ENCODE measurements at regions not wholly inside any gene's neighbourhood (a gene's known extent, or its start where the extent isn't known, plus 50 kb on each side); places are given as distances from the start of the nearest gene placed in this dataset.

DNA sequence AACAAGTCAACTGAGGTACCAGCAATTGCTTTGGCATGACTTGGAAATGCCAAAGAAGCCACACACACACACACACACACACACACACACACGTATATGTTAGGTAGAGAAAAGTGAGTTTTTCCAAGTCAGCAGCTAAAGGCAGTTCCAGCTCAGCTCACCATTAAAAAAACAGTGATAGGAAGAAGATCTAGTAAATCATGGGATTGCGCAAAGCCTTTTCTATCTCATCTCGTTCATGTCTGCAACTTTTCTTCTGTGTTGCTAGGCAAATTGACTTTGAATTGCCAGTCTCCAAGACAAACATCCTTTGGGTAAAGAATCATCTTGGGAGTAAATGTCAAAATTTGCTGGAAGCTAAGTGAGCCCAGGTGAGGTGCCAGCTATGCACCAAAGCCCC, 500.1 kb downstream of the ENC1 start:
- Histone ChIP-seq H2AFZ (ENCODE audit: control insufficient read depth, low read depth, low read length) (no peak overlapping the region), H3K4me3 (no peak overlapping the region), H3K27me3 (replicated peaks in 1 of 2; ENCODE audit: control insufficient read depth in 2 of 2, insufficient read depth in 2 of 2, low read length in 1 of 2) (peaks cover 0 to 2% of the 10 kb centered on the region in 2 experiments; a peak in 2 of 4 replicates), H3K4me1 (ENCODE audit: control insufficient read depth, insufficient read depth, low read length) (no peaks in the 10 kb centered on the region), H3K4me2 (ENCODE audit: control insufficient read depth, insufficient read depth) (no peak overlapping the region), H4K20me1 (ENCODE audit: control insufficient read depth, insufficient read depth) (no peaks in the 10 kb centered on the region), H3K79me2 (ENCODE audit: control insufficient read depth, insufficient read depth, low read length) (no peaks in the 10 kb centered on the region), H3K9me3 (replicated peaks; ENCODE audit: control insufficient read depth, insufficient read depth, low read length) (no peaks in the 10 kb centered on the region), H3K27ac (ENCODE audit: control insufficient read depth, insufficient read depth) (no peak overlapping the region), H3K9ac (ENCODE audit: control insufficient read depth, insufficient read depth, low read length) (no peak overlapping the region), H3K36me3 (ENCODE audit: control insufficient read depth in 2 of 2, insufficient read depth in 2 of 2, low read length in 1 of 2) (no peaks in the 10 kb centered on the region)
- 46% methylated on average over 3 of the region's 3 CpGs for WGBS (ENCODE audit: insufficient coverage, insufficient replicate concordance, low lambda C conversion rate, missing lambda C conversion rate)
- FAIRE-seq (no peak), ATAC-seq (no peak), DNase-seq (ENCODE audit: low read depth, low spot score) (no peak)
- no TSS peak for BruUV-seq (replicated peaks)
- RAD21 ChIA-PET (ENCODE audit: unreplicated experiment), result no interaction called here
- in situ Hi-C loops (cut with MboI) (no loop called here), intact Hi-C loops (cut with micrococcal nuclease; ENCODE audit: unreplicated experiment) (no loop called here)
- CTCF ChIA-PET, result no interaction called here
- POLR2A ChIA-PET, result no interaction called here
- SMC1A ChIA-PET (ENCODE audit: uncharacterized antibody, unreplicated experiment), result no interaction called here
- TF ChIP-seq MEF2A (IDR thresholded peaks at IDR 0.05; ENCODE audit: insufficient read depth, low read depth, low read length) (no peak), RCOR1 (conservative IDR thresholded peaks at IDR 0.05; ENCODE audit: low read depth, low read length) (no peak), MXI1 (IDR thresholded peaks at IDR 0.05; ENCODE audit: low read depth, low read length) (no peak), RELA (IDR thresholded peaks at IDR 0.05; ENCODE audit: borderline replicate concordance, partially characterized antibody) (no peak), SMAD5 (IDR thresholded peaks at IDR 0.05; ENCODE audit: low read depth) (no peak), MEF2B (IDR thresholded peaks at IDR 0.05; ENCODE audit: partially characterized antibody, poor library complexity, severe bottlenecking) (no peak), BHLHE40 (IDR thresholded peaks at IDR 0.05; ENCODE audit: borderline replicate concordance in 1 of 2, low read depth in 2 of 2, low read length in 1 of 2) (no peak), YBX1 (IDR thresholded peaks at IDR 0.05) (no peak)
- TF ChIP-seq, protein P1, sequence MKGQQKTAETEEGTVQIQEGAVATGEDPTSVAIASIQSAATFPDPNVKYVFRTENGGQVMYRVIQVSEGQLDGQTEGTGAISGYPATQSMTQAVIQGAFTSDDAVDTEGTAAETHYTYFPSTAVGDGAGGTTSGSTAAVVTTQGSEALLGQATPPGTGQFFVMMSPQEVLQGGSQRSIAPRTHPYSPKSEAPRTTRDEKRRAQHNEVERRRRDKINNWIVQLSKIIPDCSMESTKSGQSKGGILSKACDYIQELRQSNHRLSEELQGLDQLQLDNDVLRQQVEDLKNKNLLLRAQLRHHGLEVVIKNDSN (IDR thresholded peaks at IDR 0.05; ENCODE audit: borderline replicate concordance, extremely low read length, insufficient read depth, low read depth, low read length), result no peak
- TF ChIP-seq, protein P2, sequence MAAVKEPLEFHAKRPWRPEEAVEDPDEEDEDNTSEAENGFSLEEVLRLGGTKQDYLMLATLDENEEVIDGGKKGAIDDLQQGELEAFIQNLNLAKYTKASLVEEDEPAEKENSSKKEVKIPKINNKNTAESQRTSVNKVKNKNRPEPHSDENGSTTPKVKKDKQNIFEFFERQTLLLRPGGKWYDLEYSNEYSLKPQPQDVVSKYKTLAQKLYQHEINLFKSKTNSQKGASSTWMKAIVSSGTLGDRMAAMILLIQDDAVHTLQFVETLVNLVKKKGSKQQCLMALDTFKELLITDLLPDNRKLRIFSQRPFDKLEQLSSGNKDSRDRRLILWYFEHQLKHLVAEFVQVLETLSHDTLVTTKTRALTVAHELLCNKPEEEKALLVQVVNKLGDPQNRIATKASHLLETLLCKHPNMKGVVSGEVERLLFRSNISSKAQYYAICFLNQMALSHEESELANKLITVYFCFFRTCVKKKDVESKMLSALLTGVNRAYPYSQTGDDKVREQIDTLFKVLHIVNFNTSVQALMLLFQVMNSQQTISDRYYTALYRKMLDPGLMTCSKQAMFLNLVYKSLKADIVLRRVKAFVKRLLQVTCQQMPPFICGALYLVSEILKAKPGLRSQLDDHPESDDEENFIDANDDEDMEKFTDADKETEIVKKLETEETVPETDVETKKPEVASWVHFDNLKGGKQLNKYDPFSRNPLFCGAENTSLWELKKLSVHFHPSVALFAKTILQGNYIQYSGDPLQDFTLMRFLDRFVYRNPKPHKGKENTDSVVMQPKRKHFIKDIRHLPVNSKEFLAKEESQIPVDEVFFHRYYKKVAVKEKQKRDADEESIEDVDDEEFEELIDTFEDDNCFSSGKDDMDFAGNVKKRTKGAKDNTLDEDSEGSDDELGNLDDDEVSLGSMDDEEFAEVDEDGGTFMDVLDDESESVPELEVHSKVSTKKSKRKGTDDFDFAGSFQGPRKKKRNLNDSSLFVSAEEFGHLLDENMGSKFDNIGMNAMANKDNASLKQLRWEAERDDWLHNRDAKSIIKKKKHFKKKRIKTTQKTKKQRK (IDR thresholded peaks at IDR 0.05; ENCODE audit: low read depth, low read length), result no peak
- TF ChIP-seq, protein P3, sequence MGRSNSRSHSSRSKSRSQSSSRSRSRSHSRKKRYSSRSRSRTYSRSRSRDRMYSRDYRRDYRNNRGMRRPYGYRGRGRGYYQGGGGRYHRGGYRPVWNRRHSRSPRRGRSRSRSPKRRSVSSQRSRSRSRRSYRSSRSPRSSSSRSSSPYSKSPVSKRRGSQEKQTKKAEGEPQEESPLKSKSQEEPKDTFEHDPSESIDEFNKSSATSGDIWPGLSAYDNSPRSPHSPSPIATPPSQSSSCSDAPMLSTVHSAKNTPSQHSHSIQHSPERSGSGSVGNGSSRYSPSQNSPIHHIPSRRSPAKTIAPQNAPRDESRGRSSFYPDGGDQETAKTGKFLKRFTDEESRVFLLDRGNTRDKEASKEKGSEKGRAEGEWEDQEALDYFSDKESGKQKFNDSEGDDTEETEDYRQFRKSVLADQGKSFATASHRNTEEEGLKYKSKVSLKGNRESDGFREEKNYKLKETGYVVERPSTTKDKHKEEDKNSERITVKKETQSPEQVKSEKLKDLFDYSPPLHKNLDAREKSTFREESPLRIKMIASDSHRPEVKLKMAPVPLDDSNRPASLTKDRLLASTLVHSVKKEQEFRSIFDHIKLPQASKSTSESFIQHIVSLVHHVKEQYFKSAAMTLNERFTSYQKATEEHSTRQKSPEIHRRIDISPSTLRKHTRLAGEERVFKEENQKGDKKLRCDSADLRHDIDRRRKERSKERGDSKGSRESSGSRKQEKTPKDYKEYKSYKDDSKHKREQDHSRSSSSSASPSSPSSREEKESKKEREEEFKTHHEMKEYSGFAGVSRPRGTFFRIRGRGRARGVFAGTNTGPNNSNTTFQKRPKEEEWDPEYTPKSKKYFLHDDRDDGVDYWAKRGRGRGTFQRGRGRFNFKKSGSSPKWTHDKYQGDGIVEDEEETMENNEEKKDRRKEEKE (IDR thresholded peaks at IDR 0.05), result no peak
- TF ChIP-seq, protein P4, sequence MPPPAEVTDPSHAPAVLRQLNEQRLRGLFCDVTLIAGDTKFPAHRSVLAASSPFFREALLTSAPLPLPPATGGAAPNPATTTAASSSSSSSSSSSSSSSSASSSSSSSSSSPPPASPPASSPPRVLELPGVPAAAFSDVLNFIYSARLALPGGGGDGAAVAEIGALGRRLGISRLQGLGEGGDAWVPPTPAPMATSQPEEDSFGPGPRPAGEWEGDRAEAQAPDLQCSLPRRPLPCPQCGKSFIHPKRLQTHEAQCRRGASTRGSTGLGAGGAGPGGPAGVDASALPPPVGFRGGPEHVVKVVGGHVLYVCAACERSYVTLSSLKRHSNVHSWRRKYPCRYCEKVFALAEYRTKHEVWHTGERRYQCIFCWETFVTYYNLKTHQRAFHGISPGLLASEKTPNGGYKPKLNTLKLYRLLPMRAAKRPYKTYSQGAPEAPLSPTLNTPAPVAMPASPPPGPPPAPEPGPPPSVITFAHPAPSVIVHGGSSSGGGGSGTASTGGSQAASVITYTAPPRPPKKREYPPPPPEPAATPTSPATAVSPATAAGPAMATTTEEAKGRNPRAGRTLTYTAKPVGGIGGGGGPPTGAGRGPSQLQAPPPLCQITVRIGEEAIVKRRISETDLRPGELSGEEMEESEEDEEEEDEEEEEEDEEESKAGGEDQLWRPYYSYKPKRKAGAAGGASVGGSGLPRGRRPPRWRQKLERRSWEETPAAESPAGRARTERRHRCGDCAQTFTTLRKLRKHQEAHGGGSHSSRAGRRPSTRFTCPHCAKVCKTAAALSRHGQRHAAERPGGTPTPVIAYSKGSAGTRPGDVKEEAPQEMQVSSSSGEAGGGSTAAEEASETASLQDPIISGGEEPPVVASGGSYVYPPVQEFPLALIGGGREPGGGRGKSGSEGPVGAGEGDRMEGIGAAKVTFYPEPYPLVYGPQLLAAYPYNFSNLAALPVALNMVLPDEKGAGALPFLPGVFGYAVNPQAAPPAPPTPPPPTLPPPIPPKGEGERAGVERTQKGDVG (CRISPR knock-in tag; IDR thresholded peaks at IDR 0.05), result no peak
- TF ChIP-seq, protein P5, sequence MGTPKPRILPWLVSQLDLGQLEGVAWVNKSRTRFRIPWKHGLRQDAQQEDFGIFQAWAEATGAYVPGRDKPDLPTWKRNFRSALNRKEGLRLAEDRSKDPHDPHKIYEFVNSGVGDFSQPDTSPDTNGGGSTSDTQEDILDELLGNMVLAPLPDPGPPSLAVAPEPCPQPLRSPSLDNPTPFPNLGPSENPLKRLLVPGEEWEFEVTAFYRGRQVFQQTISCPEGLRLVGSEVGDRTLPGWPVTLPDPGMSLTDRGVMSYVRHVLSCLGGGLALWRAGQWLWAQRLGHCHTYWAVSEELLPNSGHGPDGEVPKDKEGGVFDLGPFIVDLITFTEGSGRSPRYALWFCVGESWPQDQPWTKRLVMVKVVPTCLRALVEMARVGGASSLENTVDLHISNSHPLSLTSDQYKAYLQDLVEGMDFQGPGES (IDR thresholded peaks at IDR 0.05), result no peak
